Stomach (tissue), 4 donors: ENCODE measurements at regions not wholly inside any gene's neighbourhood (a gene's known extent, or its start where the extent isn't known, plus 50 kb on each side); places are given as distances from the start of the nearest gene placed in this dataset.

ENCODE experiments used
- POLR2A ChIP-seq, 4 donors: fragments of 450-650 bp; IDR thresholded peaks; one replicate each; pipeline ENCODE4 v1.6.1; 2016; ENCODE audit warnings: antibody characterized with exemption in 4 of 4, control low read depth in 2 of 4, mild to moderate bottlenecking in 1 of 4, moderate library complexity in 1 of 4
- POLR2AphosphoS5 ChIP-seq, 3 donors: sonication (generic); formaldehyde crosslinking; IDR thresholded peaks; one replicate each; pipeline ENCODE4 v1.6.1; 2016; ENCODE audit warnings: antibody characterized with exemption in 3 of 3
- TF ChIP-seq, protein P1 (sequence below), 7 experiments: fragments of 450-650 bp in 4 of 7; fragments of 200-600 bp in 3 of 7; sonication (generic) in 3 of 7; IDR thresholded peaks; one replicate each; pipeline ENCODE4 v1.5.1; 2016 to 2019; ENCODE audit warnings: antibody characterized with exemption in 7 of 7, control low read depth in 2 of 7, mild to moderate bottlenecking in 1 of 7

DNA sequence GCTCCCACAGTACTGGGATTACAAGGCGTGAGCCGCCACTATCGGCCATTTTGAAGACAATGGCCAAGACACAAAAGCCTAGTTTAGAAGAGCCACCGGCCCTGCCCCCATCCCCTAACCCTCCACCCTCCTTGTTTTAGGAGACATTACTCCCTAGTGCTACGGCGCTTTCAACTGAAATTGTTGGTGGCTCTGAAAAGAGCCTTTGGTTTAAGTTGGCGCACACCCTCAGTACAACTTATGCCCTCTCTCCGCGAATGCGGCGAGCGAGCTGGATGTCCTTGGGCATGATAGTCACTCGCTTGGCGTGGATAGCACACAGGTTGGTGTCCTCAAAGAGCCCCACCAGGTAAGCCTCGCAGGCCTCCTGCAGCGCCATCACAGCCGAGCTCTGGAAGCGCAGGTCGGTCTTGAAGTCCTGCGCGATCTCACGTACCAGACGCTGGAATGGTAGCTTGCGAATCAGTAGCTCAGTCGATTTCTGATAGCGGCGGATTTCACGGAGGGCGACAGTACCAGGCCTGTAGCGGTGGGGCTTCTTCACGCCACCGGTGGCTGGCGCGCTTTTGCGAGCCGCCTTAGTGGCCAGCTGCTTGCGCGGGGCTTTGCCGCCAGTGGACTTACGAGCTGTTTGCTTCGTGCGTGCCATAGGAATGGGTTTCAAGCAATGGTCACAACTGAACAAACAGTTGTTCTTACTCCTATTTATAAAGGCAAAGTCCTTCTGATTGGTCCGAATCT, 114.9 kb upstream of the BTN3A2 start:
- TF ChIP-seq, protein P1, sequence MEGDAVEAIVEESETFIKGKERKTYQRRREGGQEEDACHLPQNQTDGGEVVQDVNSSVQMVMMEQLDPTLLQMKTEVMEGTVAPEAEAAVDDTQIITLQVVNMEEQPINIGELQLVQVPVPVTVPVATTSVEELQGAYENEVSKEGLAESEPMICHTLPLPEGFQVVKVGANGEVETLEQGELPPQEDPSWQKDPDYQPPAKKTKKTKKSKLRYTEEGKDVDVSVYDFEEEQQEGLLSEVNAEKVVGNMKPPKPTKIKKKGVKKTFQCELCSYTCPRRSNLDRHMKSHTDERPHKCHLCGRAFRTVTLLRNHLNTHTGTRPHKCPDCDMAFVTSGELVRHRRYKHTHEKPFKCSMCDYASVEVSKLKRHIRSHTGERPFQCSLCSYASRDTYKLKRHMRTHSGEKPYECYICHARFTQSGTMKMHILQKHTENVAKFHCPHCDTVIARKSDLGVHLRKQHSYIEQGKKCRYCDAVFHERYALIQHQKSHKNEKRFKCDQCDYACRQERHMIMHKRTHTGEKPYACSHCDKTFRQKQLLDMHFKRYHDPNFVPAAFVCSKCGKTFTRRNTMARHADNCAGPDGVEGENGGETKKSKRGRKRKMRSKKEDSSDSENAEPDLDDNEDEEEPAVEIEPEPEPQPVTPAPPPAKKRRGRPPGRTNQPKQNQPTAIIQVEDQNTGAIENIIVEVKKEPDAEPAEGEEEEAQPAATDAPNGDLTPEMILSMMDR (IDR thresholded peaks at IDR 0.05) = peak in 1 of 7 experiments; percentile 23
- TF ChIP-seq POLR2A (IDR thresholded peaks at IDR 0.05) = peak in 1 of 4 donors; percentile 16
- TF ChIP-seq POLR2AphosphoS5 (IDR thresholded peaks at IDR 0.05) = peak in 2 of 3 donors; percentile 71 to 72
